ENCODE measurements at regions not wholly inside any gene's neighbourhood (a gene's known extent, or its start where the extent isn't known, plus 50 kb on each side); places are given as distances from the start of the nearest gene placed in this dataset.

- no peak for ATAC-seq
- BruUV-seq (replicated peaks), result no TSS peak
- no peak for FAIRE-seq
Observed at GRCh38 chr5:167269146-167269545, 1022.3 kb upstream of the WWC1 start.

More at GRCh38 chr5:167269146-167269545, 1022.3 kb upstream of the WWC1 start:
- H3K4me1 ChIP-seq (ENCODE audit: insufficient read depth, low read length), result no peaks in the 10 kb centered on the region
- intact Hi-C loops (cut with micrococcal nuclease; ENCODE audit: unreplicated experiment) (no loop called here), in situ Hi-C loops (cut with HindIII; ENCODE audit: extremely low pct_ligation_motif_present, low pct_unique_long_range_greater_than_20kb) (no loop called here)
- H2AFZ ChIP-seq (ENCODE audit: low read length), result no peak overlapping the region
- no peaks in the 10 kb centered on the region for H3K9me3 ChIP-seq (ENCODE audit: low read length)
- no peak overlapping the region for H3K9ac ChIP-seq (ENCODE audit: insufficient read depth, low read depth, low read length)
- ChIA-PET POLR2A (no interaction called here), CTCF (ENCODE audit: low intra/inter-chr PET ratio, low total read pairs) (no interaction called here)
- H3K4me2 ChIP-seq (ENCODE audit: low read depth, low read length), result no peak overlapping the region
- TF ChIP-seq SAFB2 (CRISPR knock-in tag; IDR thresholded peaks at IDR 0.05; ENCODE audit: borderline replicate concordance, low read depth) (no peak), ZNF547 (CRISPR knock-in tag; IDR thresholded peaks at IDR 0.05) (no peak), ZNF121 (CRISPR knock-in tag; IDR thresholded peaks at IDR 0.05) (no peak), IKZF4 (CRISPR knock-in tag; IDR thresholded peaks at IDR 0.05; ENCODE audit: borderline replicate concordance, low read depth, not compliant biosample characterization) (no peak), ELF1 (CRISPR knock-in tag; IDR thresholded peaks at IDR 0.05) (no peak), HNF1B (CRISPR knock-in tag; IDR thresholded peaks at IDR 0.05) (no peak), ZNF331 (CRISPR knock-in tag; IDR thresholded peaks at IDR 0.05) (no peak), NCOA2 (CRISPR knock-in tag; IDR thresholded peaks at IDR 0.05) (no peak), ZNF142 (CRISPR knock-in tag; IDR thresholded peaks at IDR 0.05) (no peak), PAX8 (CRISPR knock-in tag; IDR thresholded peaks at IDR 0.05; ENCODE audit: borderline replicate concordance) (no peak), ZNF44 (CRISPR knock-in tag; IDR thresholded peaks at IDR 0.05) (no peak), THAP8 (CRISPR knock-in tag; IDR thresholded peaks at IDR 0.05; ENCODE audit: borderline replicate concordance) (no peak), SMARCE1 (IDR thresholded peaks at IDR 0.05; ENCODE audit: borderline replicate concordance) (no peak), PLSCR1 (CRISPR knock-in tag; IDR thresholded peaks at IDR 0.05; ENCODE audit: borderline replicate concordance) (no peak), ATF1 (CRISPR knock-in tag; IDR thresholded peaks at IDR 0.05) (no peak)
- DNase-seq (ENCODE audit: low spot score), result no peak
- no peaks in the 10 kb centered on the region for H3K36me3 ChIP-seq (replicated peaks in 1 of 2; ENCODE audit: control insufficient read depth in 1 of 2, insufficient read depth in 2 of 2, low read length in 2 of 2)
- H3K4me3 ChIP-seq (replicated peaks in 1 of 3; ENCODE audit: insufficient read depth in 1 of 3, low read depth in 2 of 3, low read length in 3 of 3), result no peak overlapping the region
- H4K20me1 ChIP-seq (ENCODE audit: insufficient read depth, low read length), result no peaks in the 10 kb centered on the region
- WGBS (ENCODE audit: low lambda C conversion rate), result 0% methylated on average over 3 of the region's 3 CpGs
- H3K27ac ChIP-seq (ENCODE audit: extremely low read length, insufficient read depth, low read length), result no peak overlapping the region
- H3K27me3 ChIP-seq (ENCODE audit: control insufficient read depth in 1 of 2, insufficient read depth in 2 of 2, low read length in 2 of 2), result no peaks in the 10 kb centered on the region
- no peaks in the 10 kb centered on the region for H3K79me2 ChIP-seq (ENCODE audit: insufficient read depth, low read length)
